ENCODE measurements at regions not wholly inside any gene's neighbourhood (a gene's known extent, or its start where the extent isn't known, plus 50 kb on each side); places are given as distances from the start of the nearest gene placed in this dataset.
A peak's percentile ranks its signal among the peaks of the same experiment; 100 is the strongest.

GRCh38 chr18:55138401-55138800 is 179.1 kb upstream of the CCDC68 start:
- no peak overlapping the region for H3K4me3 ChIP-seq (replicated peaks; ENCODE audit: low read depth, low read length)
- TF ChIP-seq CTCF (IDR thresholded peaks at IDR 0.05; ENCODE audit: low read length, missing control alignments): no peak
- no peak for DNase-seq (ENCODE audit: low read depth)

GRCh38 chr18:55137602-55138001 is 178.3 kb upstream of the CCDC68 start:
- TF ChIP-seq CTCF (IDR thresholded peaks at IDR 0.05; ENCODE audit: low read length, missing control alignments): no peak
- no peak for DNase-seq (ENCODE audit: low read depth)
- H3K4me3 ChIP-seq (replicated peaks; ENCODE audit: low read depth, low read length): no peak overlapping the region

- TF ChIP-seq CTCF (IDR thresholded peaks at IDR 0.05; ENCODE audit: low read length, missing control alignments): no peak
- DNase-seq (ENCODE audit: low read depth): peak; percentile 41
Observed at GRCh38 chr18:55136864-55137263, 177.6 kb upstream of the CCDC68 start.

GRCh38 chr18:55136258-55136657 is 177.0 kb upstream of the CCDC68 start:
- no peak overlapping the region for H3K4me3 ChIP-seq (replicated peaks; ENCODE audit: low read depth, low read length)
- DNase-seq (ENCODE audit: low read depth): no peak
- TF ChIP-seq CTCF (IDR thresholded peaks at IDR 0.05; ENCODE audit: low read length, missing control alignments): no peak

More at GRCh38 chr18:55136864-55137263, 177.6 kb upstream of the CCDC68 start:
- no peak overlapping the region for H3K4me3 ChIP-seq (replicated peaks; ENCODE audit: low read depth, low read length)

GRCh38 chr18:55133378-55133777 is 174.1 kb upstream of the CCDC68 start:
- DNase-seq (ENCODE audit: low read depth): no peak
- TF ChIP-seq CTCF (IDR thresholded peaks at IDR 0.05; ENCODE audit: low read length, missing control alignments): no peak
- H3K4me3 ChIP-seq (replicated peaks; ENCODE audit: low read depth, low read length): no peak overlapping the region

- no peak overlapping the region for H3K4me3 ChIP-seq (replicated peaks; ENCODE audit: low read depth, low read length)
- no peak for TF ChIP-seq CTCF (IDR thresholded peaks at IDR 0.05; ENCODE audit: low read length, missing control alignments)
- DNase-seq (ENCODE audit: low read depth): no peak
Observed at GRCh38 chr18:55128437-55128836, 169.2 kb upstream of the CCDC68 start.

- peak; percentile 33 for DNase-seq (ENCODE audit: low read depth)
- H3K4me3 ChIP-seq (replicated peaks; ENCODE audit: low read depth, low read length): no peak overlapping the region
- no peak for TF ChIP-seq CTCF (IDR thresholded peaks at IDR 0.05; ENCODE audit: low read length, missing control alignments)
Observed at GRCh38 chr18:55124078-55124763, 165.0 kb upstream of the CCDC68 start.

Measured in fibroblast of pulmonary artery (primary cell).